Adrenal gland (tissue), 9 donors: ENCODE measurements at regions not wholly inside any gene's neighbourhood (a gene's known extent, or its start where the extent isn't known, plus 50 kb on each side); places are given as distances from the start of the nearest gene placed in this dataset.
A peak's percentile ranks its signal among the peaks of the same experiment; 100 is the strongest.

Experiments
- DNase-seq, 7 donors: peaks; one replicate each; pipeline ENCODE4 v3.0.0-alpha.2; 2019 to 2020
- H3K27ac ChIP-seq, 5 donors: fragments of 200-600 bp; sonication (generic) in 4 of 5; 1 replicate in 3 of 5; 2 replicates in 2 of 5; pipeline versions ENCODE4 v1.5.1 to v1.8.0; 2016 to 2020; ENCODE audit warnings: mild to moderate bottlenecking in 1 of 5
- H3K27me3 ChIP-seq: fragments of 200-600 bp; 2 replicates; pipeline ENCODE4 v1.8.0; 2021
- H3K36me3 ChIP-seq, 2 donors: fragments of 200-600 bp; replicated peaks in 1 of 2; 1 replicate in 1 of 2; 2 replicates in 1 of 2; pipeline versions ENCODE4 v1.5.1 to v1.8.0; 2018 to 2022
- H3K4me1 ChIP-seq, 2 donors: fragments of 200-600 bp; replicated peaks in 1 of 2; 1 replicate in 1 of 2; 2 replicates in 1 of 2; pipeline versions ENCODE4 v1.5.1 to v1.8.0; 2018 to 2021
- H3K4me3 ChIP-seq, 4 donors: fragments of 200-600 bp; sonication (generic) in 3 of 4; one replicate each; pipeline ENCODE4 v1.5.1; 2016 to 2018
- H3K9me3 ChIP-seq, 3 donors: fragments of 200-600 bp; sonication (generic) in 1 of 3; replicated peaks in 1 of 3; 1 replicate in 2 of 3; 2 replicates in 1 of 3; pipeline versions ENCODE4 v1.5.1 to v1.8.0; 2016 to 2021
- POLR2A ChIP-seq, 2 donors: fragments of 450-650 bp; IDR thresholded peaks; one replicate each; pipeline ENCODE4 v1.6.1; 2017; ENCODE audit warnings: antibody characterized with exemption in 2 of 2, mild to moderate bottlenecking in 2 of 2, moderate library complexity in 1 of 2
- WGBS, 4 donors: extraction: QIAGEN DNeasy Blood & Tissue Kit in 2 of 4; methylation state at CpG; one replicate each; pipeline versions ENCODE4 v1.1.5 to v1.1.7; 2013 to 2017; 5-methylcytosine and 5-hydroxymethylcytosine counted together
- intact Hi-C, 2 donors: fragments of 100-400 bp; cut with DNase I; formaldehyde crosslinking; loops; one replicate each; pipeline versions ENCODE4 v1.14.1 to v1.15.0; 2022 to 2023
- TF ChIP-seq, protein P1 (sequence below), 6 experiments: fragments of 450-650 bp in 4 of 6; fragments of 200-600 bp in 2 of 6; sonication (generic) in 1 of 6; IDR thresholded peaks; 1 replicate in 5 of 6; 2 replicates in 1 of 6; pipeline versions ENCODE4 v1.5.1 to v1.8.0; 2016 to 2021; ENCODE audit warnings: antibody characterized with exemption in 6 of 6, mild to moderate bottlenecking in 2 of 6, moderate library complexity in 1 of 6
- donor health status: healthy with polysubstance abuse.
- donor health status: Bipolar disorder and iron deficiency.
- donor health status: DM: yes; HTN: yes; CAD: no.
- donor health status: DM: no; HTN: no; CAD: no.
- donor health status: DM: no; HTN: no; CAD: no.

DNA sequence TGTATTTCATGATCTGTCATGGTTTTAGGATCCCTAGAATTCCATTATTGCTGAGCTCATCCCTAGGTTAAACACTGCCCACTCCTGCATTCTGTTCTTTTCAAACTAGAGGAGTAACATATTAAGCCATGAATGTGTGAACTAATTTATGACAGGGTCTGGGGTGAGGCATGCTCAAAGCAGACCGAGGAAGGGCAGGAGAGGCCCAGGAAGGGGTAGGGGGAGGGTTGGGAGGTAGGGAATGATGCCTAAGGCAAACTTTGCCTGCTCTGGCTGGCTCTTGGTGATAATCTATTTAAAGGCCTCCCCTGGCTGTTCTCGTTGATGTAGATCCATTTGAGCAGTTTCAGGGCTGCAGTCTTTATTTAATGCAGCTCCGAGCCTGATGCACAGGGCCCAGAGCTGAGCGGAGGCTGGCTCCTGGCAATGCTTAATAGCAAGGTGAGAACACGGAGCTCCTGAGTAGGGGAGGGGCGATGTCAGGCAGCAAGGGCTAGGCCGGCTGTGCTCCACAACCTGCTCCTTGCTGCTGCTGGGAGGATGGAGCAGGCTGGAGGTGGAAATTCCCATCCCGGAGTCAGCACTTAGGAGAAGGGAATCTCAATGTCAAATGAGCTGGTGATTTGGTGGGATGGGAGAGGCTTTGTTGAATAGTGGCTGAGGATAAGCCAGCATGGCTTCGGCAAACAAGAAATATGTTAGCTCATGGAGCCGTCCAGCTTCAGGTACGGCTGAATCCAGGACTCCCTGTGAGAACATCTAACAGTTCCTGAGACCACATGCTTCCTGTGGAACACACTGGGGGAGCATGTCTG is 73.2 kb upstream of the UNC5A start:
- Histone ChIP-seq H3K36me3 (no peaks in the 10 kb centered on the region), H3K4me3 (no peak overlapping the region), H3K27me3 (peaks cover 3% of the 10 kb centered on the region), H3K9me3 (no peaks in the 10 kb centered on the region), H3K27ac (peak overlapping the region in 1 of 5 donors; percentile 30), H3K4me1 (no peaks in the 10 kb centered on the region)
- peak in 3 of 7 donors; percentile 11 to 80 (median 12) for DNase-seq
- intact Hi-C loops, result no loop called here
- WGBS, 4 donors, result 60 to 67% (median 63%) methylated on average over 11 of the region's 11 CpGs
- no peak for TF ChIP-seq POLR2A (IDR thresholded peaks at IDR 0.05)
- TF ChIP-seq, protein P1, sequence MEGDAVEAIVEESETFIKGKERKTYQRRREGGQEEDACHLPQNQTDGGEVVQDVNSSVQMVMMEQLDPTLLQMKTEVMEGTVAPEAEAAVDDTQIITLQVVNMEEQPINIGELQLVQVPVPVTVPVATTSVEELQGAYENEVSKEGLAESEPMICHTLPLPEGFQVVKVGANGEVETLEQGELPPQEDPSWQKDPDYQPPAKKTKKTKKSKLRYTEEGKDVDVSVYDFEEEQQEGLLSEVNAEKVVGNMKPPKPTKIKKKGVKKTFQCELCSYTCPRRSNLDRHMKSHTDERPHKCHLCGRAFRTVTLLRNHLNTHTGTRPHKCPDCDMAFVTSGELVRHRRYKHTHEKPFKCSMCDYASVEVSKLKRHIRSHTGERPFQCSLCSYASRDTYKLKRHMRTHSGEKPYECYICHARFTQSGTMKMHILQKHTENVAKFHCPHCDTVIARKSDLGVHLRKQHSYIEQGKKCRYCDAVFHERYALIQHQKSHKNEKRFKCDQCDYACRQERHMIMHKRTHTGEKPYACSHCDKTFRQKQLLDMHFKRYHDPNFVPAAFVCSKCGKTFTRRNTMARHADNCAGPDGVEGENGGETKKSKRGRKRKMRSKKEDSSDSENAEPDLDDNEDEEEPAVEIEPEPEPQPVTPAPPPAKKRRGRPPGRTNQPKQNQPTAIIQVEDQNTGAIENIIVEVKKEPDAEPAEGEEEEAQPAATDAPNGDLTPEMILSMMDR (IDR thresholded peaks at IDR 0.05), result no peak

DNA sequence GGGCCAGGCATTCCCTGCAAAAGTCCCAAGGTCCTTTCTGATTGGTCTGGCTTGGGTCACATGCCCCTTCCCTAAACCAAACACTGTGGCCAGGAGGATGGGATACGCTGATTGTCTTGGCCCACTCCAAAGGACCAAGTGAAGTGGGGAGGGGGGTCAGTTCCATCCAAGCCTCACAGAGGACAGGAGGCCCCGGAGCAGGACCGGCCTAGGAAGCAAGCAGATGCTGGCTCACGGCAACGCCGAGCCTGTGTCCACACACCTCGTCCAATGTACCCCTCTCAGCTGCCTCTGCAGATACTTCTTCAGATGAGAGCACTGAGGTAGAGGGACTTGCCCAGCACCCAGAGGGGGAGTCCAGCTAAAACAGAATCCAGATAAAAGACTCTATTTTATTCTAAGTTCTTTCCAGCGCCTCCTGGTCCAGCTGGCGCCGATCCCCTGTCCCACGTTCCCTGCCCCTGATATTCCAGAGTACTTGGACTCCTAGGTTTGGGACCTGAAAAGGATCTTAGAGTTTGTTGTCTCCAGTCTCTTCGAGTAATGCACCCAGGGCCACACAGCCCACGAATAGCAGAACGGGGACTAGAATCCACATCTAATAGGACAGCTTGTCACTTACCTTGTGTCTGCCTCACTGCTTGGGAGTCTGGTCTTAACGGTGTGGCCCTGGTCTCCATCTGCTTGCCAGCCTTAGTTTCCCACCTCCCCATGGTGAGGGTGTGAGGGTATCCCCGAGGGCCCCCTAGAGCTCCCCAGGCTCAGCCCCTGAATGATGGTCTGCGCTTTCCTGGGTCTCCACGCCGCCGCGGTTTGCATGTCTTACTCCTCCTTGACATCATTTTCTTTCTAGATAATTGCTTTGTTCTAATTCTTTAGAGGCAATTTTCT is 72.4 kb upstream of the UNC5A start:
- peaks cover 6% of the 10 kb centered on the region for H3K27me3 ChIP-seq
- peak in 3 of 7 donors; percentile 6 to 45 (median 8) for DNase-seq
- TF ChIP-seq, protein P1 (IDR thresholded peaks at IDR 0.05), result no peak
- TF ChIP-seq POLR2A (IDR thresholded peaks at IDR 0.05), result no peak

DNA sequence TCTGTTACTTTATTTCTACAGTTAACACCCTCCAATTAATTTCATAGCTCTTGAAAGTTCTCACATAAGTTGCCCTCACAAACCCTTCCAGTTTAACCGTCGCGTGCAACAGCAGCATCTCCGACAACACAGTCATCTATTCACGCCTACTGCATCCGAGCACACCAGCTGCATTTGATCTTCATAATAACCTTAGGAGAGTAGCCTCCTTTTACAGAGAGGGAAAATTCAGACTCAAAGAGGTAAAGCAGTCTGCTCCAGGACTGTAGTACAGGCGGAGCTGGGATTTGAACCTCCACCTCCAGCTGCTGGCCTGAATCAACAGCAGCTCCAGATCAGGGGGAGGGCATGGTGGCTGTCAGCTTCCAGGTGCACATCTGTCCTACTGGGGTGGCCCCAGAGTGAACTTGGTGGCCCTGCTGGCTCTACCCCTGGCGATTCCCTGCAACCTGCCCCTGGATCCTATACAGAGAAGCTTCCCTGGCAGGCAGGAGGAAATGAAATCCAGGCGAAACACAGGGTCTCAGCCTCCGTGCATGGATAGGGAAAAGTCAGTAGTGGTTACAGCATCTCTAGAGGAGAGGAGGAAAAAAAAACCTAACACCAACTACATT is 71.6 kb upstream of the UNC5A start:
- intact Hi-C loops, result no loop called here
- peaks cover 13% of the 10 kb centered on the region for H3K27me3 ChIP-seq
- no peaks in the 10 kb centered on the region for H3K9me3 ChIP-seq
- 74 to 82% (median 78%) methylated on average over 10 of the region's 10 CpGs for WGBS, 4 donors
- no peak overlapping the region for H3K27ac ChIP-seq
- peak in 3 of 7 donors; percentile 4 to 52 (median 5) for DNase-seq
- no peaks in the 10 kb centered on the region for H3K4me1 ChIP-seq
- no peak overlapping the region for H3K4me3 ChIP-seq
- TF ChIP-seq, protein P1 (IDR thresholded peaks at IDR 0.05), result no peak
- no peak for TF ChIP-seq POLR2A (IDR thresholded peaks at IDR 0.05)
- H3K36me3 ChIP-seq, result no peaks in the 10 kb centered on the region

More for the DNA sequence above, 72.4 kb upstream of the UNC5A start:
- peak overlapping the region in 1 of 5 donors; percentile 30 for H3K27ac ChIP-seq
- H3K4me3 ChIP-seq, result no peak overlapping the region
- no peaks in the 10 kb centered on the region for H3K4me1 ChIP-seq
- no peaks in the 10 kb centered on the region for H3K36me3 ChIP-seq
- H3K9me3 ChIP-seq, result no peaks in the 10 kb centered on the region
- 66 to 87% (median 81%) methylated on average over 13 to 21 of the region's 21 CpGs for WGBS, 4 donors
- intact Hi-C loops, result no loop called here
